ENCODE measurements at regions not wholly inside any gene's neighbourhood (a gene's known extent, or its start where the extent isn't known, plus 50 kb on each side); places are given as distances from the start of the nearest gene placed in this dataset.

DNA sequence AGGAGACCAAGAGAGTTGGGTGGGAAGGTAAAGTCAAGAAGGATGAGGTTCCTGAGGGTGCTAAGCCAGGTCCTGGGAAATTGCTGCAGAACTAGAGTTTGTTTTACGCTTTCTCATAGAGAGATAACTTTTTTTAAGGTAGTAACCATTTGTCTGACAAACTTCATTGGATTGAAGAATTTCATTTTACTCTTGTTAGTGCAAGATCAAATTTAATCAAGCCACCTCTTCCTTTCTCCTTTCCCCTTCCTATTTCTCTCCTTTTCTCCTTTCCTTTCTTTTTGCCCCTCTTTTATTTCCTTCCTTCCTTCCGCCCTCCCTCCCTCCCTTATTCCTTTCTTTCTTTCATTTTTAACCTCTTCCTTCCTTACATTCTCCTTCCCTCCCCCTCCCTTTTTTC lies 65.4 kb downstream of the RDH14 start:
- no peak for TF ChIP-seq GABPA (IDR thresholded peaks at IDR 0.05 in 1 of 2, conservative IDR thresholded peaks at IDR 0.05 in 1 of 2)
- TF ChIP-seq, protein P1, sequence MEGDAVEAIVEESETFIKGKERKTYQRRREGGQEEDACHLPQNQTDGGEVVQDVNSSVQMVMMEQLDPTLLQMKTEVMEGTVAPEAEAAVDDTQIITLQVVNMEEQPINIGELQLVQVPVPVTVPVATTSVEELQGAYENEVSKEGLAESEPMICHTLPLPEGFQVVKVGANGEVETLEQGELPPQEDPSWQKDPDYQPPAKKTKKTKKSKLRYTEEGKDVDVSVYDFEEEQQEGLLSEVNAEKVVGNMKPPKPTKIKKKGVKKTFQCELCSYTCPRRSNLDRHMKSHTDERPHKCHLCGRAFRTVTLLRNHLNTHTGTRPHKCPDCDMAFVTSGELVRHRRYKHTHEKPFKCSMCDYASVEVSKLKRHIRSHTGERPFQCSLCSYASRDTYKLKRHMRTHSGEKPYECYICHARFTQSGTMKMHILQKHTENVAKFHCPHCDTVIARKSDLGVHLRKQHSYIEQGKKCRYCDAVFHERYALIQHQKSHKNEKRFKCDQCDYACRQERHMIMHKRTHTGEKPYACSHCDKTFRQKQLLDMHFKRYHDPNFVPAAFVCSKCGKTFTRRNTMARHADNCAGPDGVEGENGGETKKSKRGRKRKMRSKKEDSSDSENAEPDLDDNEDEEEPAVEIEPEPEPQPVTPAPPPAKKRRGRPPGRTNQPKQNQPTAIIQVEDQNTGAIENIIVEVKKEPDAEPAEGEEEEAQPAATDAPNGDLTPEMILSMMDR (IDR thresholded peaks at IDR 0.05; ENCODE audit: low read depth, low read length, missing input control): no peak

All from liver (tissue), 3 donors.